ENCODE measurements at regions not wholly inside any gene's neighbourhood (a gene's known extent, or its start where the extent isn't known, plus 50 kb on each side); places are given as distances from the start of the nearest gene placed in this dataset.

DNA sequence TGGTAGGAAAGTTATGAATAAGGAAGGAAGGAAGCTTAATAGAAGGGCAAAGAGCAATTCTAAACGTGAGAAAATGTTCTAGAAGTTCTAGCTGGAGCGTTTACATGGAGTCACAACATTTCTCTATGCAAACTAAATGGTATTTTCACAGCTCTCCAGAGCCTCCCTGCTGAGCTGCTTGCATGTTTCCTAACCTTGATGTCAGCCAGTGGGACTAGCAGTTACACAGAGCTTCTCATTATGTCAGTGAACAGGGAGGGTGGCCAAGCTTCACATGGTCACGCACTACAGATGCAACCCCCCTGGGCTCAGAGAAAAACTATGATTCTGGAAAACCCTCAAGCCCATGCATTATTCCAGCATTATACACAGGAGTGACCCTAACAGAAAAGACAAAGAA, 153.4 kb upstream of the CCDC150 start:
- TF ChIP-seq, protein P1, sequence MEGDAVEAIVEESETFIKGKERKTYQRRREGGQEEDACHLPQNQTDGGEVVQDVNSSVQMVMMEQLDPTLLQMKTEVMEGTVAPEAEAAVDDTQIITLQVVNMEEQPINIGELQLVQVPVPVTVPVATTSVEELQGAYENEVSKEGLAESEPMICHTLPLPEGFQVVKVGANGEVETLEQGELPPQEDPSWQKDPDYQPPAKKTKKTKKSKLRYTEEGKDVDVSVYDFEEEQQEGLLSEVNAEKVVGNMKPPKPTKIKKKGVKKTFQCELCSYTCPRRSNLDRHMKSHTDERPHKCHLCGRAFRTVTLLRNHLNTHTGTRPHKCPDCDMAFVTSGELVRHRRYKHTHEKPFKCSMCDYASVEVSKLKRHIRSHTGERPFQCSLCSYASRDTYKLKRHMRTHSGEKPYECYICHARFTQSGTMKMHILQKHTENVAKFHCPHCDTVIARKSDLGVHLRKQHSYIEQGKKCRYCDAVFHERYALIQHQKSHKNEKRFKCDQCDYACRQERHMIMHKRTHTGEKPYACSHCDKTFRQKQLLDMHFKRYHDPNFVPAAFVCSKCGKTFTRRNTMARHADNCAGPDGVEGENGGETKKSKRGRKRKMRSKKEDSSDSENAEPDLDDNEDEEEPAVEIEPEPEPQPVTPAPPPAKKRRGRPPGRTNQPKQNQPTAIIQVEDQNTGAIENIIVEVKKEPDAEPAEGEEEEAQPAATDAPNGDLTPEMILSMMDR (IDR thresholded peaks at IDR 0.05; ENCODE audit: insufficient read depth, low read depth, low read length), result no peak
- no peak for TF ChIP-seq EZH2 (IDR thresholded peaks at IDR 0.05; ENCODE audit: insufficient read depth, low read length)
